ENCODE measurements at regions not wholly inside any gene's neighbourhood (a gene's known extent, or its start where the extent isn't known, plus 50 kb on each side); places are given as distances from the start of the nearest gene placed in this dataset.

- ATAC-seq, result peak in 1 of 3 donors; percentile 38
Measured at GRCh38 chr2:3042601-3043585, 334.7 kb downstream of the EIPR1 start.

GRCh38 chr2:3041841-3042600 is 335.6 kb downstream of the EIPR1 start:
- no peaks in the 10 kb centered on the region for H3K27me3 Mint-ChIP-seq (ENCODE audit: low read depth in 2 of 2)
- Histone ChIP-seq H3K4me1 (ENCODE audit: control insufficient read depth, insufficient read depth, low read length) (no peaks in the 10 kb centered on the region), H3K27ac (ENCODE audit: low read length) (no peak overlapping the region), H3K4me3 (ENCODE audit: low read length) (no peak overlapping the region), H3K27me3 (ENCODE audit: control insufficient read depth, insufficient read depth, low read length) (no peaks in the 10 kb centered on the region), H3K9me3 (ENCODE audit: control insufficient read depth, insufficient read depth, low read length) (no peaks in the 10 kb centered on the region), H3K36me3 (ENCODE audit: control insufficient read depth, insufficient read depth, low read length) (no peaks in the 10 kb centered on the region)
- DNase-seq (no peak), ATAC-seq (no peak)
- intact Hi-C loops (cut with micrococcal nuclease), result no loop called here
- no peaks in the 10 kb centered on the region for H3K36me3 Mint-ChIP-seq
- 84% methylated on average over 25 of the region's 25 CpGs for WGBS (ENCODE audit: insufficient coverage)
- H3K27ac Mint-ChIP-seq, result no peak overlapping the region
- no peak for TF ChIP-seq CTCF (IDR thresholded peaks at IDR 0.05)
- no peaks in the 10 kb centered on the region for H3K9me3 Mint-ChIP-seq
- no peaks in the 10 kb centered on the region for H3K4me1 Mint-ChIP-seq
- no peak overlapping the region for H3K4me3 Mint-ChIP-seq

More at GRCh38 chr2:3042601-3043585, 334.7 kb downstream of the EIPR1 start:
- Histone ChIP-seq H3K4me1 (ENCODE audit: control insufficient read depth, insufficient read depth, low read length) (no peaks in the 10 kb centered on the region), H3K27me3 (ENCODE audit: control insufficient read depth, insufficient read depth, low read length) (no peaks in the 10 kb centered on the region), H3K4me3 (ENCODE audit: low read length) (no peak overlapping the region), H3K27ac (ENCODE audit: low read length) (no peak overlapping the region), H3K36me3 (ENCODE audit: control insufficient read depth, insufficient read depth, low read length) (no peaks in the 10 kb centered on the region), H3K9me3 (ENCODE audit: control insufficient read depth, insufficient read depth, low read length) (no peaks in the 10 kb centered on the region)
- Mint-ChIP-seq H3K27ac (no peak overlapping the region), H3K4me1 (no peaks in the 10 kb centered on the region), H3K9me3 (no peaks in the 10 kb centered on the region), H3K36me3 (no peaks in the 10 kb centered on the region), H3K4me3 (no peak overlapping the region), H3K27me3 (ENCODE audit: low read depth in 2 of 2) (no peaks in the 10 kb centered on the region)
- DNase-seq, result no peak
- 87% methylated on average over 20 of the region's 20 CpGs for WGBS (ENCODE audit: insufficient coverage)
- intact Hi-C loops (cut with micrococcal nuclease), result no loop called here
- no peak for TF ChIP-seq CTCF (IDR thresholded peaks at IDR 0.05)

- H3K27me3 ChIP-seq (ENCODE audit: control insufficient read depth, insufficient read depth, low read length), result no peaks in the 10 kb centered on the region
- Mint-ChIP-seq H3K4me3 (no peak overlapping the region), H3K27me3 (ENCODE audit: low read depth in 2 of 2) (no peaks in the 10 kb centered on the region), H3K9me3 (no peaks in the 10 kb centered on the region), H3K27ac (no peak overlapping the region), H3K4me1 (no peaks in the 10 kb centered on the region), H3K36me3 (no peaks in the 10 kb centered on the region)
- TF ChIP-seq CTCF (IDR thresholded peaks at IDR 0.05), result no peak
- no peaks in the 10 kb centered on the region for H3K36me3 ChIP-seq (ENCODE audit: control insufficient read depth, insufficient read depth, low read length)
- DNase-seq, result no peak
- no peaks in the 10 kb centered on the region for H3K9me3 ChIP-seq (ENCODE audit: control insufficient read depth, insufficient read depth, low read length)
- intact Hi-C loops (cut with micrococcal nuclease), result no loop called here
- no peak for ATAC-seq
- no peaks in the 10 kb centered on the region for H3K4me1 ChIP-seq (ENCODE audit: control insufficient read depth, insufficient read depth, low read length)
- H3K4me3 ChIP-seq (ENCODE audit: low read length), result no peak overlapping the region
- no peak overlapping the region for H3K27ac ChIP-seq (ENCODE audit: low read length)
- WGBS (ENCODE audit: insufficient coverage), result 92% methylated on average over 17 of the region's 17 CpGs
Measured at GRCh38 chr2:3041246-3041645, 336.4 kb downstream of the EIPR1 start.
